ENCODE measurements at regions not wholly inside any gene's neighbourhood (a gene's known extent, or its start where the extent isn't known, plus 50 kb on each side); places are given as distances from the start of the nearest gene placed in this dataset.

DNA sequence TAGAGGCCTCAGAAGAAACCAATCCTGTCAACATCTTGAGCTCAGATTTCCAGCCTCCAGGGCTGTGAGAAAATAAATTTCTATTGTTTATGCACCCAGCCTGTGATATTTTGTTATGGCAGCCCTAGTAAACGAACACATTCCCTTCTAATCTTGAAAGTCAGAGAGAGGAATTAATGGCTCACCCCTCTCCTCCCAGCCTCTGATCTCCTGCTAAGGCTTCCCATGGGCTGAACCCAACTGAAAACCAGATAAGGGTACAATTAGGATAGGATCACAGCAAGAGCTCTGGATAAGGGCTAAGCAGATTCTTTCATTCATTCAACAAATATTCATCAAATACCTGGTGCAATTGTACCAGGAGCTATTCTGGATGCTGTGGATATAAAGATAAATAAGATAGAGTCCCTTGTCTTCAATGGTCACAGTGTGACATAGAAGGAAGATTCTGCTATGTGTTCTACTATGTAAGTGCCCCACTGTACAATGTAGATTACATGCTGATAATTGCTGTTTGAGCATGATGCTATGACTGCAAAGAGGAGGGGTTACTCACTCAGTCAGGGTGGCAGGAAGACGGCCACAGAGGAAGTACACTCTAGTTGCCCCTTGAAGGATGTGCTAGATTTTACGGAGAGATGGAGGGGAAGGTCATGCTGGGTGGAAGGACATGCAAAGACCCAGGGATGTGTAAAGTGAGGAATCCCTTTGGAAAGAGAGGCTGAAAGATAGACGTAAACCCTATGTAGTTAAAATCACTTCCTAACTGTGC lies 203.3 kb upstream of the JUN start:
- TF ChIP-seq, protein P1, sequence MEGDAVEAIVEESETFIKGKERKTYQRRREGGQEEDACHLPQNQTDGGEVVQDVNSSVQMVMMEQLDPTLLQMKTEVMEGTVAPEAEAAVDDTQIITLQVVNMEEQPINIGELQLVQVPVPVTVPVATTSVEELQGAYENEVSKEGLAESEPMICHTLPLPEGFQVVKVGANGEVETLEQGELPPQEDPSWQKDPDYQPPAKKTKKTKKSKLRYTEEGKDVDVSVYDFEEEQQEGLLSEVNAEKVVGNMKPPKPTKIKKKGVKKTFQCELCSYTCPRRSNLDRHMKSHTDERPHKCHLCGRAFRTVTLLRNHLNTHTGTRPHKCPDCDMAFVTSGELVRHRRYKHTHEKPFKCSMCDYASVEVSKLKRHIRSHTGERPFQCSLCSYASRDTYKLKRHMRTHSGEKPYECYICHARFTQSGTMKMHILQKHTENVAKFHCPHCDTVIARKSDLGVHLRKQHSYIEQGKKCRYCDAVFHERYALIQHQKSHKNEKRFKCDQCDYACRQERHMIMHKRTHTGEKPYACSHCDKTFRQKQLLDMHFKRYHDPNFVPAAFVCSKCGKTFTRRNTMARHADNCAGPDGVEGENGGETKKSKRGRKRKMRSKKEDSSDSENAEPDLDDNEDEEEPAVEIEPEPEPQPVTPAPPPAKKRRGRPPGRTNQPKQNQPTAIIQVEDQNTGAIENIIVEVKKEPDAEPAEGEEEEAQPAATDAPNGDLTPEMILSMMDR (conservative IDR thresholded peaks at IDR 0.05; ENCODE audit: low read length): no peak
- no peak for DNase-seq (ENCODE audit: low read depth)
- H3K4me3 ChIP-seq (ENCODE audit: low read length): no peak overlapping the region

DNA sequence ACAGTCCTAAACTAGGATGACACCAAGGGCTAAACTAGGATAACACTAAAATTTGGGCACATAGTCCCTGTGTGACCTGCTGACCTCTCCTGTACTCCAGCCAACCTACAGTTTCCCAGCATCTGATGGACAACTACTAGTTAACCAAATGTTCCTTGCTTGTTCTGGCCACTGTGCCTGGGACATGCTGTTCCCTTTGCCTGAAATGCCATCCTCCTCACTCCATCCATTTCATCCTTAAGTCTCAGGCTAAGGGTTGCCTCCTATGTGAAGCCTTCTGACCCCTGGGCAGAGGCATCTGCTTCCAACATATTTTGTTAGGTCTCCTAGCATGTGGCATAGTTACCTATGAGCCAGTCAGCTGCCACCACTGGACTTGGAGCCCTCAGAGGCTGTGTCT lies 204.9 kb upstream of the JUN start:
- TF ChIP-seq, protein P1 (conservative IDR thresholded peaks at IDR 0.05; ENCODE audit: low read length): no peak
- H3K4me3 ChIP-seq (ENCODE audit: low read length): no peak overlapping the region
- DNase-seq (ENCODE audit: low read depth): no peak

DNA sequence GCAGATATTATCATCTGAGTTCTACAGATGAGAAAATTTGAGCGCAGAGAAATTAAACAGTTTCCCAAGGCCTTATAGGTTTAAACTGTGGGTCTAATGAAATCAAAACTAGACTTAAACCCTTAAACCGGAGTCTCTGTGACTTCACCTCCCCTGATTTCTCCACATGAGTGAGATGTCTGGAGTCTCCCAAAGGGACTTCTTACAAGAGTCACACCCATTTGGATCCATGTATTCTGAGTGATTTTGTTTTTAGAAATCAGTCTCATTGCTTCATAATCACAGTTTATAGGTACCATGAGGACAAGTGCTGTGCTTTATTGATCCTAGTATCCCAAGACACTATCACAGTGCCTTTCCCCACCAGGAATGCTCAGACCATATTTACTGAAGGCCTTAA lies 206.0 kb upstream of the JUN start:
- TF ChIP-seq, protein P1 (conservative IDR thresholded peaks at IDR 0.05; ENCODE audit: low read length): no peak
- no peak overlapping the region for H3K4me3 ChIP-seq (ENCODE audit: low read length)
- DNase-seq (ENCODE audit: low read depth): no peak

DNA sequence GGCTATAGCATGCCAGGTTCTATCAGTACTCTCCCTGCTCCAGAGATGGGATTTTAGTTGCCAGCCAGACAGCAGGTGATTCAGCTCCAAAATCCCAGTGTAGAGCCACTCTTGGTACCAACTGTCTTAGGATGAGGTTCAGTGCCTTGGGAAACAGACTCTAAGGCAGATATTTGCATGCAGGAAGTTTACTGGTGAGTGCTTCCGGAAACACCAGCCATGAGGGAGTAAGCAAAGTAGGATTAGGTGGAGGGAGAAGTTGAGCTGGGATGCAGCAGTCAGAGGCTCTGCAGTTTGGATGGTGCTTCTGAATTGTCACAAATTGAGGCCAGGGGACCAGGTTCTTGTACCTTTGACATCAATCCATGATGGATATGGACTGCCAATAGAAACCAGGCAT lies 207.5 kb upstream of the JUN start:
- TF ChIP-seq, protein P1 (conservative IDR thresholded peaks at IDR 0.05; ENCODE audit: low read length): no peak
- no peak overlapping the region for H3K4me3 ChIP-seq (ENCODE audit: low read length)
- DNase-seq (ENCODE audit: low read depth): no peak

DNA sequence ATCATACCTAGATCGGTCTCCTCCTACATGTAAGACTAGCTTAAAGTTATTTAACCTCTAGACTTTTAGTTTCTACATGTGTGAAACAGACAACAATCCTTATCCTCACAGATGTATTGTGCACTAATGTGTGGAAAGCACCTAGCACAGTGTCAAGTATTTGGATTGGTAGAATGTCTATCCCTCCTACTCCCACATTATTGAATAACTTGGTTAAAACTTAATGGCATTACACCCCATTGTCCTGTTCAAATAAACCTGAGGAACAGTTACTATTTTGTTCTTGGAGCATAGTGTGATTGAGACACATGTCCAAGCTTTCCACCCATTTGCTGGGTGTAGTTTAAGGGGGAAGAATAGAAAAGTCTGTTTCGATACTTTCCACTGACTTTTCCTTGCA lies 208.8 kb upstream of the JUN start:
- TF ChIP-seq, protein P1 (conservative IDR thresholded peaks at IDR 0.05; ENCODE audit: low read length): no peak

DNA sequence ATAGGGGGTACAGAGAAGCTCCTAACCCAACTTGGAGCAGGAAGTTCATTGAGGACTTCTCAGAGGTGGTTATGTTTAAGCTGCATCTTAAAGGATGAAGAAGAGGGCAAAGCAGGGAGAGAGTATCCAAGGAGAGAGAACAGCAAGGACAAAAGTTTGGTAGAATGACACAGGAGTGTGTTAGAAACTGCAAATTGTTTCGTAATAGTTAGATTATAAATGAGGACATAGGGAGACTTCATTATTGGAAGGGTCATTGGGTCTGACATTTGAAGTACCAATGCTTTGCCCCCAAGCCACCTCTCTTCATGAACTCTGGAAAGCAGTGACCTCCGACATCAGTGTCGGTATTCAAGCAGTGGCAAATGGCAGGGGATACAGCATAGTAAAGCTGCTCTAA lies 209.6 kb upstream of the JUN start:
- TF ChIP-seq, protein P1 (conservative IDR thresholded peaks at IDR 0.05; ENCODE audit: low read length): no peak
- H3K4me3 ChIP-seq (ENCODE audit: low read length): no peak overlapping the region
- no peak for DNase-seq (ENCODE audit: low read depth)

More for the DNA sequence above, 208.8 kb upstream of the JUN start:
- H3K4me3 ChIP-seq (ENCODE audit: low read length): no peak overlapping the region
- DNase-seq (ENCODE audit: low read depth): no peak

DNA sequence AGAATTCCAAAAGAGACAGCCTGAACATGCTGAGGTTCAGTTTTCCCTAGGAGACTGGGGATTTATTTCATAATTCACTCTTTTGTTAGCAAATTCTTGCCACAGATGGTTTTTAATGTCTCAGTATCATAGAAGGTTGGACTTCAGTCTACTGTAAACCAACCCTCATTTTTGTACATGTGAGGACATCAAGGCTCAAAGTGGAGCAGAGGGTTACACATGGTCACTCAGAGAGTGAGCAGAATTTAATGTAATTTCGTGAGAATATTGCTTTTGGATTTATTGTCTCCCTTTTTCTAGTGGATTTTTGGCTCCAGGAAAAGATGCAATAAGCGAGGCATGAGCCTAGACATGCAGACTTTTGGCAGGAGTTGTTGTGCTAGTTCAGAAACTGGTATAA lies 210.8 kb upstream of the JUN start:
- no peak overlapping the region for H3K4me3 ChIP-seq (ENCODE audit: low read length)
- TF ChIP-seq, protein P1 (conservative IDR thresholded peaks at IDR 0.05; ENCODE audit: low read length): no peak

More for the DNA sequence above, 210.8 kb upstream of the JUN start:
- peak; percentile 72 for DNase-seq (ENCODE audit: low read depth)

Data from AG10803 (cell line).